SH-SY5Y (cell line): ENCODE measurements at regions not wholly inside any gene's neighbourhood (a gene's known extent, or its start where the extent isn't known, plus 50 kb on each side); places are given as distances from the start of the nearest gene placed in this dataset.

Source experiments
- GATA2 ChIP-seq: IDR thresholded peaks from 2 replicates; pipeline ENCODE4 v1.6.1; 2011; ENCODE audit warnings: mild to moderate bottlenecking, low read depth, low read length
- GATA3 ChIP-seq: IDR thresholded peaks from 2 replicates; pipeline ENCODE4 v1.6.1; 2011; ENCODE audit warnings: low read depth, mild to moderate bottlenecking, low read length, moderate library complexity

GRCh38 chr15:88391700-88392099, 75.5 kb downstream of the MRPL46 start:
- TF ChIP-seq GATA3, result no peak
- no peak for TF ChIP-seq GATA2

GRCh38 chr15:88391006-88391405, 76.2 kb downstream of the MRPL46 start:
- TF ChIP-seq GATA3 (no peak), GATA2 (no peak)

- no peak for TF ChIP-seq GATA2
- no peak for TF ChIP-seq GATA3
Observed at GRCh38 chr15:88390164-88390901, 76.9 kb downstream of the MRPL46 start.

- TF ChIP-seq GATA2, result no peak
- no peak for TF ChIP-seq GATA3
Observed at GRCh38 chr15:88389120-88389519, 78.1 kb downstream of the MRPL46 start.

- TF ChIP-seq GATA3, result no peak
- no peak for TF ChIP-seq GATA2
Observed at GRCh38 chr15:88388686-88389085, 78.5 kb downstream of the MRPL46 start.

- no peak for TF ChIP-seq GATA2
- no peak for TF ChIP-seq GATA3
Observed at GRCh38 chr15:88385078-88385700, 82.0 kb downstream of the MRPL46 start.

GRCh38 chr15:88383354-88383753, 83.8 kb downstream of the MRPL46 start:
- no peak for TF ChIP-seq GATA2

GRCh38 chr15:88382482-88382983, 84.7 kb downstream of the MRPL46 start:
- TF ChIP-seq GATA2, result no peak
- TF ChIP-seq GATA3, result no peak

- TF ChIP-seq GATA3 (no peak), GATA2 (no peak)
Observed at GRCh38 chr15:88378188-88378637, 89.0 kb downstream of the MRPL46 start.

- TF ChIP-seq GATA2 (no peak), GATA3 (no peak)
Observed at GRCh38 chr15:88377509-88377908, 89.7 kb downstream of the MRPL46 start.

GRCh38 chr15:88376574-88377174, 90.5 kb downstream of the MRPL46 start:
- no peak for TF ChIP-seq GATA3
- no peak for TF ChIP-seq GATA2

- TF ChIP-seq GATA3 (no peak), GATA2 (no peak)
Observed at GRCh38 chr15:88375234-88375927, 91.8 kb downstream of the MRPL46 start.

- no peak for TF ChIP-seq GATA3
- no peak for TF ChIP-seq GATA2
Observed at GRCh38 chr15:88365124-88365523, 102.1 kb downstream of the MRPL46 start.

- TF ChIP-seq GATA2 (no peak), GATA3 (no peak)
Observed at GRCh38 chr15:88348579-88349230, 92.2 kb upstream of the NTRK3 start.
